ENCODE measurements at regions not wholly inside any gene's neighbourhood (a gene's known extent, or its start where the extent isn't known, plus 50 kb on each side); places are given as distances from the start of the nearest gene placed in this dataset.

DNA sequence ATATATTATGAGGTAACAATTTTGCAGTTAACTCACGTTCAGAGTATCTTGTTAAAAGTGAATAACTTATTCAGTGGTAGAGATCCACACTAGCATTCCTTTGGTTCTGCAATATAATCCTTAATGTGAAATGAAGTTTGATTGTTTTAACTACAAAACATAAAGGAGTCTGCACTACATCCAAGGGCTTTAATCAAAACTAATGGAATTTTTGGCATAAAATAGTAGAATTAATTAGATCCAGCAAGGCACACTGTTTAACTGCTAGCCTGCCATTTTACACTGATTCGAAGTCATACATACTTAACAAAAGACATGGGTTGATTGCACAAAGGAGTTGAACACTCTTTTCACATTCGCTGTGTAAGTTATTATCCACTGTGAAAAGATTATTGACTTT lies 263.0 kb upstream of the ROBO2 start:
- TF ChIP-seq, protein P1, sequence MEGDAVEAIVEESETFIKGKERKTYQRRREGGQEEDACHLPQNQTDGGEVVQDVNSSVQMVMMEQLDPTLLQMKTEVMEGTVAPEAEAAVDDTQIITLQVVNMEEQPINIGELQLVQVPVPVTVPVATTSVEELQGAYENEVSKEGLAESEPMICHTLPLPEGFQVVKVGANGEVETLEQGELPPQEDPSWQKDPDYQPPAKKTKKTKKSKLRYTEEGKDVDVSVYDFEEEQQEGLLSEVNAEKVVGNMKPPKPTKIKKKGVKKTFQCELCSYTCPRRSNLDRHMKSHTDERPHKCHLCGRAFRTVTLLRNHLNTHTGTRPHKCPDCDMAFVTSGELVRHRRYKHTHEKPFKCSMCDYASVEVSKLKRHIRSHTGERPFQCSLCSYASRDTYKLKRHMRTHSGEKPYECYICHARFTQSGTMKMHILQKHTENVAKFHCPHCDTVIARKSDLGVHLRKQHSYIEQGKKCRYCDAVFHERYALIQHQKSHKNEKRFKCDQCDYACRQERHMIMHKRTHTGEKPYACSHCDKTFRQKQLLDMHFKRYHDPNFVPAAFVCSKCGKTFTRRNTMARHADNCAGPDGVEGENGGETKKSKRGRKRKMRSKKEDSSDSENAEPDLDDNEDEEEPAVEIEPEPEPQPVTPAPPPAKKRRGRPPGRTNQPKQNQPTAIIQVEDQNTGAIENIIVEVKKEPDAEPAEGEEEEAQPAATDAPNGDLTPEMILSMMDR (conservative IDR thresholded peaks at IDR 0.05; ENCODE audit: low read depth, low read length): no peak
- no peak overlapping the region for H3K4me3 ChIP-seq (ENCODE audit: low read depth, low read length)
- DNase-seq (ENCODE audit: low read depth): no peak

DNA sequence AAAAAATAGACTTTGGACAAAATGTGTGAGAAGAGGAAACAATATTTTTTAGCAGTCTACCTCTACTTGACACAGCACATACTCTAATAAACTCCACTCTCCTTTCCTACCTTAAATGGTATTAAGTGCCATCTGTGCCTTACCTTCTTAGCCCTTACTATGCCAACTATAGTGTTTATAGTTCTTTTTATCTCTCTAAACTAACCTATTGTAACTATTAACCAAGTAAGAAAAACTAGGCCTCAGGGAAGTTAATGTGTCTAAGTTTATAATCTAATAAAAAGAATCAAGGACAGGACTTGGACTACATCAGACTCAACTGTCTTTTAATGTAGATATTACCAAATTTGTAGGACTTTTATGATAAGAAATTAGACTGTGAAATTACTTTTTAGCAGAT lies 251.7 kb upstream of the ROBO2 start:
- H3K4me3 ChIP-seq (ENCODE audit: low read depth, low read length): no peak overlapping the region
- TF ChIP-seq, protein P1 (conservative IDR thresholded peaks at IDR 0.05; ENCODE audit: low read depth, low read length): no peak
- DNase-seq (ENCODE audit: low read depth): no peak

DNA sequence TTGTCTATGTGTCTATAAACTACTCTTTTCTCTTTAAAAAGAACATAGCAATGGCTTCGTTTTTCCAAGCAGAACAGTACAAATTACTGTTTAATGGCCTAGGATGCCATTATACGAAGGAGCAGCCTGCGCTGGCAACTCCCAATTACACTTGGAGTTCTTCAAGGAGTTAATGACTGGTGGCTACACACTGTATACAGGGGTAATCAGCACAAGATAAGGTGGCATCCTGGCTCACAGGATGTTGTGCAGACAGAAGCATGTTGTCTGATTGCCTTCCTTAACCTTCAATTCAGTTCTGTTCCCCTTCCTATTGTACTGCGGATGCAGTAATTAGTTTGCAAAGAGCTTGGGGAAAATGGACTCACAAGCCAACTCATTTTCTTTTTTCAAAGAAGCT lies 250.7 kb upstream of the ROBO2 start:
- no peak for DNase-seq (ENCODE audit: low read depth)
- H3K4me3 ChIP-seq (ENCODE audit: low read depth, low read length): no peak overlapping the region
- TF ChIP-seq, protein P1 (conservative IDR thresholded peaks at IDR 0.05; ENCODE audit: low read depth, low read length): no peak

DNA sequence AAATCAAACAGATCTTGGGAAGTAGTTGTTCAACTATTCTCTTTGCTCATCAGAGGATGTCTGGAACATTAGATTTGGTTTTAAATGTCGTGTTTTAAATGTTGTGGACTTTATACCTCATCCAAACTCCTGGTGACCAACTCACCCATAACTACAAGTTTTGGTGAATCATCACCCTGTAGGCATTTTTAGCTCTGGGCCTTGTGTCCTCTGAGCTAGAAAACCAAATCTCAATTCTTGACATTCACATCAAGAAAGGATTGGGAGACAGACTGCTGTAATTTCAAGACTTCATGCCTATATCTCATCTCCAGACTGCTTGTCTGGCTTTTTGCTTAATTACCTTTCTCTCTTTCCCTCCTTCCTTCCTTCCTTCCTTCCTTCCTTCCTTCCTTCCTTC lies 228.5 kb upstream of the ROBO2 start:
- TF ChIP-seq, protein P1 (conservative IDR thresholded peaks at IDR 0.05; ENCODE audit: low read depth, low read length): no peak
- H3K4me3 ChIP-seq (ENCODE audit: low read depth, low read length): no peak overlapping the region
- DNase-seq (ENCODE audit: low read depth): no peak

DNA sequence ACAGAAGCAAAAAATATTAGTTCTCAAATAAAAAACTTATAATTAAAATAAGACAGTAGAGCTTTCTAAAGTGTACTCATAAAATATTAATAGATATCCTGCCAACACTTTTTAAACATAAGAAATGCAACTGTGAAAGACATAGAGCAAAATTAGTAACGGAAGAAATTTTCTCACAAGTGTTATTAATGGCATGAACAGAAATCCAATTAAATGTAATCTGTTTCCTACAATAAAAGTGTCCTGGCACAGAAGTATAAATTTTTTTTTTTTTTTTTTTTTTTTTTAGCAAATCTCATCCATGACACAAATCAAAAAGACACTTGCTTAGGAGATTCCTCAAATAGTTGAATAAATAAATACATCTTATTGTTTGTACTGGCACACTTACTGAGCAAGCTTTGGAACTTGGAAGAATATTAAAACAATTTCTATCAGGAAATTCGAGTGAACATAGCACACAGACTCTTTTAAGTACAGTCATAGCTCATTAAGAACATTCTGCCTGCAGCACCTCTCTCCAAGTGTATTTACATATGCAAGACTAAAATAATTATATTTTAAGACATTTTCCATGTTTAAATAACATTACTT lies 227.2 kb upstream of the ROBO2 start:
- no peak for DNase-seq (ENCODE audit: low read depth)
- TF ChIP-seq, protein P1 (conservative IDR thresholded peaks at IDR 0.05; ENCODE audit: low read depth, low read length): no peak
- no peak overlapping the region for H3K4me3 ChIP-seq (ENCODE audit: low read depth, low read length)

DNA sequence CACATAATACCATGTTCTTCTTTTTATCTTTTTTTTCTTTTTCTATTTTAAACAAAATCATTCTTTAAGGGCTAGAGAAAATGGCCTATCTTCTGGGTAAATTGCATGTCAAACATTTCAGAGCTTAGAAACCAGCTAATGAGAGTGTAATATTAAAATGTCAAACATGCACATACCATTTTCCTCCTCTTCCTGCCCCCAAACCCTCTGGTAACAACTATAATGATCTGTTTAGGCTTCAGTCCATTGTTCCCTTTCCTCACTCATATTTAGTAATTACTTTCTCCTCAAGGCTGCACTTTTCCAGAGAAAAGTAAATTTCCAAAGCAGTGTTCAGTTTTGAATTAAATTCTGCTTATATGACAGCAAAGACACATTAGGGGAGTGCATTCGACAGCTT lies 224.3 kb upstream of the ROBO2 start:
- DNase-seq (ENCODE audit: low read depth): no peak
- H3K4me3 ChIP-seq (ENCODE audit: low read depth, low read length): no peak overlapping the region
- TF ChIP-seq, protein P1 (conservative IDR thresholded peaks at IDR 0.05; ENCODE audit: low read depth, low read length): no peak

DNA sequence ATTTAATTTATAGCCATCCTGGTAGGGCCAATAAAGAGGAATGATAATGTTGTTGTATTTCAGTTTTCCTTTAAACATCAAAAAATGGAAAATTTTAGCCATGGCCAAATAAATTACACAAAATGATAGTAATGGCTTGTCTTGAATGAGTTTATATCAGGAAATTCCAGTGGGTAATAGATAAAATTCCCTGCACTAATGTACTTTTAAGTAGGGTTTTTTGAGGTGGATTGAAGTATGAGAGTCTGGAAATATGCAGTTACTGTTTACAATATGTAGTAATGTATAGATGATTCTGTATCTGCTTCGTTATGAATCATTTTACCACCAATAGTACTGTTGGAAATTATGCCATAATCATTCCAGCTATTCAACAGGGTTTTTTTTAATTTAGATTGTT lies 219.4 kb upstream of the ROBO2 start:
- TF ChIP-seq, protein P1 (conservative IDR thresholded peaks at IDR 0.05; ENCODE audit: low read depth, low read length): no peak
- no peak for DNase-seq (ENCODE audit: low read depth)
- H3K4me3 ChIP-seq (ENCODE audit: low read depth, low read length): no peak overlapping the region
